DOHH2 (cell line): ENCODE measurements at regions not wholly inside any gene's neighbourhood (a gene's known extent, or its start where the extent isn't known, plus 50 kb on each side); places are given as distances from the start of the nearest gene placed in this dataset.

Source experiments
- H3F3A ChIP-seq: fragments of 200-600 bp; sonication (generic), shearing (Covaris generic); 2 replicates; pipeline ENCODE4 v1.6.0; 2016; ENCODE audit warnings: antibody characterized with exemption, mild to moderate bottlenecking; ENCODE audit not compliant: control insufficient read depth, insufficient read depth
- H3K27ac ChIP-seq: fragments of 200-600 bp; sonication (generic); 2 replicates; pipeline ENCODE4 v1.5.1; 2014; ENCODE audit warnings: low read depth, mild to moderate bottlenecking, low read length, moderate library complexity
- H3K27me3 ChIP-seq: fragments of 200-600 bp; sonication (generic); 2 replicates; pipeline ENCODE4 v1.6.1; 2014; ENCODE audit warnings: mild to moderate bottlenecking, low read length, mixed read lengths; ENCODE audit not compliant: control insufficient read depth
- H3K36me3 ChIP-seq: fragments of 200-600 bp; sonication (generic); 2 replicates; pipeline ENCODE4 v1.6.1; 2014; ENCODE audit warnings: mild to moderate bottlenecking, low read length, moderate library complexity, mixed read lengths; ENCODE audit not compliant: control insufficient read depth
- H3K4me1 ChIP-seq: fragments of 200-600 bp; sonication (generic); 2 replicates; pipeline ENCODE4 v1.6.1; 2014; ENCODE audit warnings: mild to moderate bottlenecking, low read length, mixed read lengths; ENCODE audit not compliant: control insufficient read depth
- H3K4me2 ChIP-seq: fragments of 200-600 bp; sonication (generic); 2 replicates; pipeline ENCODE4 v1.6.0; 2014; ENCODE audit warnings: mild to moderate bottlenecking, low read length, moderate library complexity
- H3K4me3 ChIP-seq: fragments of 200-600 bp; sonication (generic); 2 replicates; pipeline ENCODE4 v1.5.1; 2014; ENCODE audit warnings: mild to moderate bottlenecking, low read length, mixed read lengths
- H3K79me2 ChIP-seq: fragments of 200-600 bp; sonication (generic); 2 replicates; pipeline ENCODE4 v1.6.1; 2014; ENCODE audit warnings: mild to moderate bottlenecking, low read length, mixed read lengths; ENCODE audit not compliant: control insufficient read depth
- H3K9me2 ChIP-seq: fragments of 200-600 bp; sonication (generic); replicated peaks from 2 replicates; pipeline ENCODE4 v1.6.1; 2014; ENCODE audit warnings: mild to moderate bottlenecking, low read length, mixed read lengths; ENCODE audit not compliant: control insufficient read depth
- H3K9me3 ChIP-seq: fragments of 200-600 bp; sonication (generic); 2 replicates; pipeline ENCODE4 v1.6.1; 2014; ENCODE audit warnings: antibody characterized with exemption, low read length, mixed read lengths; ENCODE audit not compliant: control insufficient read depth, insufficient read depth
- H4K20me1 ChIP-seq: fragments of 200-600 bp; sonication (generic); 2 replicates; pipeline ENCODE4 v1.6.0; 2014; ENCODE audit warnings: low read depth, mild to moderate bottlenecking, antibody characterized with exemption, low read length, moderate library complexity; ENCODE audit not compliant: control insufficient read depth, insufficient read depth
- EZH2phosphoT487 ChIP-seq: fragments of 200-600 bp; sonication (generic); IDR thresholded peaks from 2 replicates; pipeline ENCODE4 v1.6.1; 2017; ENCODE audit warnings: borderline replicate concordance, mild to moderate bottlenecking, antibody characterized with exemption, low read length, moderate library complexity, mixed read lengths
- TF ChIP-seq, protein P1 (sequence below): fragments of 200-600 bp; sonication (generic); IDR thresholded peaks from one replicate; pipeline ENCODE4 v1.5.1; 2014; ENCODE audit warnings: antibody characterized with exemption, mild to moderate bottlenecking, low read depth, low read length; ENCODE audit not compliant: poor library complexity, severe bottlenecking

DNA sequence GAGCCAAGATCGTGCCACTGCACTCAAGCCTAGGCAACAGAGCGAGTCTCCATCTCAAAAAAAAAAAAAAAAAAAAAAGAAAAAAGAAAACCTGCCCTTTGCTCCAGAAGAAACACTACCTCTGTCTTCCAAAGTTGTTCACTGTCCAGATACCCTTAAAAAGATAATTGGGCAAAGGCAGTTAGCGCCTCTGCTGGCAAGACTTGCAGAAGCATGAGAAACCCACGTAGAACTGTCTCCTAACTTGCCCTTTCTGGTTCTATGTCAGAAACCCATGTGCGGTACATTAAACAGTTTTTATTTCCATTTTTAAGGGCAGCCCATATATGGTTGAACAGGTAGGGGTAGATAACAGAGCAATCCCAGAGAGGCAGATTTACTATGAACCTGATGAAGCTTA is 1026.4 kb downstream of the ROBO2 start:
- no peaks in the 10 kb centered on the region for H3K79me2 ChIP-seq
- H3K4me2 ChIP-seq = no peak overlapping the region
- no peaks in the 10 kb centered on the region for H3K27me3 ChIP-seq
- no peaks in the 10 kb centered on the region for H3F3A ChIP-seq
- H3K9me3 ChIP-seq = no peaks in the 10 kb centered on the region; the same call in 1 of the 2 replicates
- H3K4me3 ChIP-seq = no peak overlapping the region
- no peak overlapping the region for H3K27ac ChIP-seq
- no peaks in the 10 kb centered on the region for H4K20me1 ChIP-seq
- TF ChIP-seq, protein P1, sequence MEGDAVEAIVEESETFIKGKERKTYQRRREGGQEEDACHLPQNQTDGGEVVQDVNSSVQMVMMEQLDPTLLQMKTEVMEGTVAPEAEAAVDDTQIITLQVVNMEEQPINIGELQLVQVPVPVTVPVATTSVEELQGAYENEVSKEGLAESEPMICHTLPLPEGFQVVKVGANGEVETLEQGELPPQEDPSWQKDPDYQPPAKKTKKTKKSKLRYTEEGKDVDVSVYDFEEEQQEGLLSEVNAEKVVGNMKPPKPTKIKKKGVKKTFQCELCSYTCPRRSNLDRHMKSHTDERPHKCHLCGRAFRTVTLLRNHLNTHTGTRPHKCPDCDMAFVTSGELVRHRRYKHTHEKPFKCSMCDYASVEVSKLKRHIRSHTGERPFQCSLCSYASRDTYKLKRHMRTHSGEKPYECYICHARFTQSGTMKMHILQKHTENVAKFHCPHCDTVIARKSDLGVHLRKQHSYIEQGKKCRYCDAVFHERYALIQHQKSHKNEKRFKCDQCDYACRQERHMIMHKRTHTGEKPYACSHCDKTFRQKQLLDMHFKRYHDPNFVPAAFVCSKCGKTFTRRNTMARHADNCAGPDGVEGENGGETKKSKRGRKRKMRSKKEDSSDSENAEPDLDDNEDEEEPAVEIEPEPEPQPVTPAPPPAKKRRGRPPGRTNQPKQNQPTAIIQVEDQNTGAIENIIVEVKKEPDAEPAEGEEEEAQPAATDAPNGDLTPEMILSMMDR = no peak
- TF ChIP-seq EZH2phosphoT487 = no peak
- no peaks in the 10 kb centered on the region for H3K9me2 ChIP-seq
- no peaks in the 10 kb centered on the region for H3K36me3 ChIP-seq
- H3K4me1 ChIP-seq = no peaks in the 10 kb centered on the region

DNA sequence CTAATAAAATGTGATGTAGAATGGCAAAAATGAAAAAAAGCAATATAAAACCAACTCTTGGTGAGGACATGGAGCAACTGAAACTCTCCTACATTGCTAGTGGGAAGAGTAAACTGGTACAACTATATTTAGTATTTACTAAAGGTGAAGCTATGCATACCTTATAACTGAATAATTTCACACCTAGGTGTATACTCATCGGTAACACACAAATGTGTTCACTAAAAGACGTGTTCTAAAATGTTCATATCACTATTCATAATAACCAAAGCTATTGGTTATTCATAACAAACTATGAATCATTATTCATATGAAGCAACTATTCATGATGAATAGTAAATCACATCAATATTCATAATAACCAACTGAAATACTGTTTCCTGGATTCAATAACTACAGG is 1030.3 kb downstream of the ROBO2 start:
- Histone ChIP-seq H4K20me1 (no peaks in the 10 kb centered on the region), H3F3A (no peaks in the 10 kb centered on the region), H3K4me1 (no peaks in the 10 kb centered on the region), H3K9me3 (no peaks in the 10 kb centered on the region; the same call in 1 of the 2 replicates), H3K27me3 (no peaks in the 10 kb centered on the region), H3K27ac (no peak overlapping the region), H3K4me3 (no peak overlapping the region), H3K4me2 (no peak overlapping the region), H3K36me3 (no peaks in the 10 kb centered on the region), H3K79me2 (no peaks in the 10 kb centered on the region), H3K9me2 (no peaks in the 10 kb centered on the region)
- no peak for TF ChIP-seq EZH2phosphoT487
- TF ChIP-seq, protein P1 = no peak

DNA sequence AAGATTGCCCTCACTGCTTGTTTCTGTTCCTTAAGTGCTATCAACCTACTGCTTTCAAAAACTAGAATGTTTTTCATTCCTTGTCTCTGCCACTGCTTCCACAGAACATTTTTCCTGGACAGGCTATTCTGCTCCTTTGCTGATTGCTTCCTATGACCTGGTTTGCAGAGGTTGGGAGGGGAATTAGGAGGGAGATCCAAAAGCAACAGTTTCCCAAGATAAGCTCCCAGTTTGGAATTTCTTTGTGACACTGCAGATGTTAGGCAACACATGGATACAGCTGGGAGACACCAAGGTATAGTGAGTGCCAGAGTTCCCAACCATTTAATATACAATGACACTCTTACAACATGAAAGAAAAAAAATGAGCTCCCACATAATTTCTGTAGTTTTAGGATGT is 1036.5 kb downstream of the ROBO2 start:
- H3K4me1 ChIP-seq = no peaks in the 10 kb centered on the region
- H3K27ac ChIP-seq = no peak overlapping the region
- TF ChIP-seq EZH2phosphoT487 = no peak
- TF ChIP-seq, protein P1 = no peak
- H3K79me2 ChIP-seq = no peaks in the 10 kb centered on the region
- no peaks in the 10 kb centered on the region for H3K9me2 ChIP-seq
- H4K20me1 ChIP-seq = no peaks in the 10 kb centered on the region
- no peak overlapping the region for H3K4me3 ChIP-seq
- no peak overlapping the region for H3K4me2 ChIP-seq
- H3K9me3 ChIP-seq = no peaks in the 10 kb centered on the region
- no peaks in the 10 kb centered on the region for H3F3A ChIP-seq
- H3K36me3 ChIP-seq = no peaks in the 10 kb centered on the region
- no peaks in the 10 kb centered on the region for H3K27me3 ChIP-seq

DNA sequence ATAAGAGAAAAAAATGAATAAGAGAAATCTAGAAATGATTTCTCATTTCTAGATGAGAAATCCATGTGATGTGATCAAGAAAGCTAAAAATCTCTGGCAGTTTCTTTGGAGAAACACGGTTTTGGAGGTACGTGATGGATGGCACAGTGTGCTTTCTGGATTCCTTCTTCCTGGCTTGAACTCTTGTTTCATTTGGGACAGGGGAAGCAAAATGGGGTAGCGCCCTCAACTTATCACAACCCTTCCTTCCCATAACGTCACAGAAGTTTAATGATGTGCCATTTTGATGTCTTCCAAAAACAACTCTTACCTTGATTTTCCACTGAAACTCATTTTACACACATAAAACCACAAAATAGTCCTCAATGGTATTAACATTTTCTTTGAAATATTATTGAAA is 1037.3 kb downstream of the ROBO2 start:
- Histone ChIP-seq H3K27me3 (no peaks in the 10 kb centered on the region), H3K4me1 (no peaks in the 10 kb centered on the region)
- TF ChIP-seq, protein P1 = no peak
- TF ChIP-seq EZH2phosphoT487 = no peak

More for the DNA sequence above, 1037.3 kb downstream of the ROBO2 start:
- H3F3A ChIP-seq = no peaks in the 10 kb centered on the region
- H3K36me3 ChIP-seq = no peaks in the 10 kb centered on the region
- H4K20me1 ChIP-seq = no peaks in the 10 kb centered on the region
- H3K79me2 ChIP-seq = no peaks in the 10 kb centered on the region
- H3K27ac ChIP-seq = no peak overlapping the region
- H3K9me2 ChIP-seq = no peaks in the 10 kb centered on the region
- H3K4me3 ChIP-seq = no peak overlapping the region
- H3K4me2 ChIP-seq = no peak overlapping the region
- no peaks in the 10 kb centered on the region for H3K9me3 ChIP-seq
